GM21367 (cell line): ENCODE measurements at regions not wholly inside any gene's neighbourhood (a gene's known extent, or its start where the extent isn't known, plus 50 kb on each side); places are given as distances from the start of the nearest gene placed in this dataset.

Experiments used
- ATAC-seq: cut with Tn5 transposase; IDR thresholded peaks from one replicate; pipeline ENCODE4 v1.9.1; 2021; ENCODE audit not compliant: unreplicated experiment

DNA sequence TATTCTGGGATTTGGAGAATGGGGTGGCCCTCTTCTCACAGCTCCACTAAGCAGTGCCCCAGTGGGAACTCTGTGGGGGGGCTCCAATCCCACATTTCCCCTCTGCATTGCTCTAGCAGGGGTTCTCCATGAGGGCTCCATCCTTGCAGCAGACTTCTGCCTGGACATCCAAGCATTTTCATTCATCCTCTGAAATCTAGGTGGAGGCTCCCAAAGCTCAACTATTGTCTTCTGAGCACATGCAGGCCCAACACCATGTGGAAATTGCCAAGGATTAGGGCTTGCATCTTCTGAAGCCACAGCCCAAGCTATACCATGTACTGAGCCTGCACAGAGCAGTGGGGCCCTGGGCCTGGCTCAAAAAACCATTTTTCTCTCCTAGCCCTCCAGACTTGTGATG is 162.4 kb upstream of the CWC22 start:
- ATAC-seq = no peak

DNA sequence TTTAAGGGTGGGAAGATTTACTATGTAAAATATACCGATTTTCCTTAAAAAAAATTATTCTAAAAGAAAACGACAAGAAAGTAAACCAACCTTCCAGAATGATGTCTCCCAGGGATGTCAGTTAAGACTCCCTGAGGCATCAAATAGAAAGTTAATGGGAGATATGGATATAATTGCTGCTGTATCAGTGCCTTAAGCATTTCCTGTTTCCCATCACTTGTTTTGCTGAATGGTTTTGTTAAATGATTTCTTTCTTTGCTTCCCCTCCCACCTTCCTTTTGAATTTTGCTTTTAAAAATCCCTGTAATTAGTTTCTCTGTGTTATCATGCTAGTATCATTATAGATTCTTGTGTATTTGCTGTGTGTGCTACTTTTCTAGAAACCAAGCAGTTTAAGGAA is 154.3 kb upstream of the CWC22 start:
- ATAC-seq = no peak

DNA sequence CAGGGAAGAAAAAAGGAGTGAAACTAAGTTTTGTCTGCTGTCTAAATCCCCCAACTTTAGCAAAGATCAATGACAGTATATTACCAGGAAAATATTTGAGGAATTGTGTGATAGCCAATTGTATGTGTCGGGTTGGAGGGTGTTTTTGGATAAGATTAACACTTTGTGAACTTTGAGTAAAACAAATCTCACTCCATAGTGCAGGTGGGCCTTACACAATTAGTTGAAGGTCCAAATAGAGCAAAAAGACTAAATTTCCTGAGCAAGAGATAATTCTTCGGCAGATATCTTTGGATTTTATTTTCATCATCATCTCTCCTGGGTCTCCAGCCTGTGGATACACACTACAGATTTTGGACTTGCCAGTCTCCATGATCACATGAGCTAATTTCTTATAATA is 152.8 kb upstream of the CWC22 start:
- ATAC-seq = no peak

DNA sequence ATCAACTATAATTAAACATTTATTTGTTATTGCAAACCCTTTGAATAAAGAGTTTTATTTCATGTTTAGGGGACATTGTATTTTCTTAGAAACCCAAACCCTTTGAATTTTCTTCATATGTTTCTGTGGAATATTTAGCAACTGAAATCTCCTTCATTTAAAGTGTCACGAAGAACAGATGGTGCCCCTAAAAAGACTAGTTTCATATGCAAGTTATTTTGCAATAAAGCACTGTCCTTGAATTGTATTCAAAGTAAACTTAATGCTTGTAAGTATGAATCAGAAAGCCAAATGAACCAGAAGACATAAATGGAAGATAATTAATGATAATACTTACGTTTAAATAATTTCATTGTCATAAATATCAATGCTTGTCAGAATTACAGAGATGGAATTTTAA is 151.9 kb upstream of the CWC22 start:
- no peak for ATAC-seq

DNA sequence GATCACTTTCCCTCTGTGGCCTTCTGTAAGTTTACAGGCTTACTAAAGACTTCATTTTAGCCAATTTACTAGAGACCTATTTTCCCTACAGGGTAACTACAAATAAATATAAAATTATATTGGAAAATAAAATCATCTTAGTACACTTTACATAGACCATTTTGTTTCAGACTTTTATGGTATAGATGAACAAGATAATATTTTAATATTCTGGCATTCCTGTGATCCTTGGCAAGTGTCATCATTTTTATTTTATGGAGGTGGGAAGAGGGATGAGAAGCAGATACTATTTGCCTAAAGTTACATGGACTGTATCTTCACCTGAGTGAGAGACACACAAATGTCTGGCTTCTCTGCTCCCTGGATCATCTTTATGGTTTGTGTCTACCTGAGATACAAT is 149.6 kb upstream of the CWC22 start:
- no peak for ATAC-seq

- ATAC-seq = no peak
These were observed 143.5 kb upstream of the CWC22 start for GRCh38 chr2:180150606-180151005.

GRCh38 chr2:180146541-180146940 is 139.4 kb upstream of the CWC22 start:
- no peak for ATAC-seq

- ATAC-seq = no peak
These were observed 139.0 kb upstream of the CWC22 start for GRCh38 chr2:180146114-180146513.

DNA sequence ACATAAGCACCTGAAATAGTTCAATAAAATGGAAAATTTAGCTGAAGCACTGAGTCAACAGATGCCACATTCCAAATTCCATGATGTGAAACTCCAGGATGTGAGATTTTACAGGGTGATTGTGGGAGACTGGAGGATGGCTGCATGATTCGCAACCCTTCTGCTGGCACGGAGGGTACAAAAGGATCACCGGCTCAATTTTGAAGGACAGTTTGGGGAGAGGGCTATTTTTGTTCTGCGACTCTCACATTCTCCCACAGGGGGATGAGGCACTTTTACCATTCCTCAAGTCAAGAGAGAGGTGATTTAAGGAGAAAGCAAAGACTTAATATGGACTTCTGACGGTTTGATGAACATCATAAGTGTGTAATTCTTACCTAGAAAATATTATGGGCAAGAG is 138.1 kb upstream of the CWC22 start:
- no peak for ATAC-seq

GRCh38 chr2:180144338-180144813 is 137.3 kb upstream of the CWC22 start:
- no peak for ATAC-seq

DNA sequence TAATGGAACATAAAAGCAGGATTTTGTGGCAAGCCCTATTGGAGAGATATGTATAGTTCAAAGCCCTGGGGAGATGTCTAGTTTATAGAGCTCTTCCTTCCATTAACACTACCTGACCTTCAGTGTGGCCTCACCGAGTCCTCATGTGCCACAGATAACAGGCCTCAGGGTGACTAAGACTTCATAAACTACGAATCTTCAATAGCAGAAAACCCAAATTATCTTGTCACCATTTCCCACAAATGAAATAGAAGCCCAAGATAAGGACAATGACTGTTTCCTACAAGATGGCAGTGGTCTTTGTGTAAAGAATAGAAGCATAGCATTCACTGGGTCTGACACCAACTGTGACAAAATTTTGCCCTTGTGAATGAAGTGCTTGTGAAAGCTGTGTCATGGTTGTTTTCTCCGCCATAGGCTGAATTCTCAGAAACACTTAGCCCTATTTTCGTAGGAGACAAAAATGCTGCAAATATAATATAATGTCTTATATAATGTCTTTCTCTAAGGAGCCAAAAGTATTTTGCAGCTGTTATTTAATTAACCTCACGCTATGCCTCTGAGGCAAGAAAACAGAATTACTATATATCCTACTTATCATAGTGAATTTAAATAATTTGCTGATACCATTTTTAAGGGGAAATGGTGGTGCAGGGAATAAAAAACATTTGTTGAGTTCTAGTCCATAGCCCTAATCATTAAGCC is 136.7 kb upstream of the CWC22 start:
- ATAC-seq = no peak

DNA sequence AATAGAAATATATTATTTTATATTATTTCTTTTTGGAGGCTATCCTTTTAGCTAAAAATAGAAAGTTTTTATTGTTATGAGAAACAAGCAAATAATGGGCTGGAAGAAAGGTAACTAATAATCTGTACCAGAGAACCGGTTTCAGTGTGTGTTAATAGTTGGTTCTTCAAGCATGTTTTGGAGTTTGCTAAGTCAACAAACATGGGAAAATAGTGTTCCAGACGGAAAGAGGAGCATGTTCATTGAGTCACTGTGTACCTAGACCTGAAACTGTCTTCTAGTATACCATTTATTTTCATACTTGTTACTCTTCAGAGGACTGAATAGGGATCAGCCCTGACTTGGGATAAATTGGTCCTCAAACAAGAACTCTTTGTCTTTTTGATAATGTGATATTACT is 134.5 kb upstream of the CWC22 start:
- ATAC-seq = no peak

DNA sequence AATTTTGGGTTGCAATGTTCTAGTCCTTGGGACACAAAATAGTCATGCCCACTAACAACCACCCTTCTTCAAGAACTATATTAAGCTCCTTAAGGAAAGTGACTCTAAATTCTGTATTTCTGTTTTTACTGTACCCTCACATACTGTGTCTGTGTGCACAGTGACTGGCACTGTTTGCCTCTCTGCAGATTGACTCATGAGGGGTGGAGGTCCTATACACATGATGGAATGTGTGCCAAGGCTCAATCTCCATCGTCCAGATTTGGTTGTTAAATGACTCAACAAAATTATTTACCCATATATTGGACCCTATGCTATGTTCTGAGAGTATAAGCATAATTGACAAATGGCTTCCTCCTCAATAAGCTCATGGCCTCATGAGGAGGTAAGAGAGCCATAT is 126.6 kb upstream of the CWC22 start:
- ATAC-seq = no peak

DNA sequence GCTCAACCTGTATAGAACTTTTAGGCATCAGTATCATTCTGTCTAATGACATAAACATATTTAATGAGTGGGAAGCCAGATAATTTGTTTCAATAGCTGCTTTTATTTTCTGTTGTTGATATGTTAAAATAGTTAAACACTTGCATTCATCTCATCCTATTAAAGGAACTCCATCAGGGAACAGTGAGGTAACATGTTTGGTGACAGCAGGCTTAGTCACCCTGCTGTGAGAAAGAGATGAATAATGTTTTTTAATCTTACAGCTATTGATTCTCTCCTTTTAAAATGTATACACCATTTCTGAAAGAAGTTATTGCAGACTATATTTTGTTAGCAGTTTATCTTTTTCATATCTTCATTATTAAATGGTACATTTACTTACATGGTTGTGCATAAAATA is 123.3 kb upstream of the CWC22 start:
- ATAC-seq = no peak

DNA sequence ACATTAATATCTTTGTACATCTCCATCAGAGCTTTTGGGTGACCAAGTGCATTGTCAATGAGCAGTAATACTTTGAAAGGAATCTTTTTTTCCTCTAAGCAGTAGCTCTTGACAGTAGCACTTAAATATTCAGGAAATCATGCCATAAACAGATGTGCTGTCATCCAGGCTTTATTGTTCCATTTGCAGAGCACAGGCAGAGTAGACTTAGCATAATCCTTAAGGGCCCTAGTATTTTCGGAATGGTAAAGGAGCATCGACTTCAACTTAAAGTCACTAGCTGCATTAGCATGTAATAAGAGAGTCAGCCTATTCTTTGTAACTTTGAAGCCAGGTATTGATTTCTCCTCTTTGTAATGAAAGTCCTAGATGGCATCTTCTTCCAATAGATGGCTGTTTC is 121.8 kb upstream of the CWC22 start:
- ATAC-seq = no peak

GRCh38 chr2:180125245-180125962 is 118.3 kb upstream of the CWC22 start:
- ATAC-seq = peak; percentile 90

GRCh38 chr2:180124273-180125139 is 117.4 kb upstream of the CWC22 start:
- ATAC-seq = peak; percentile 62

DNA sequence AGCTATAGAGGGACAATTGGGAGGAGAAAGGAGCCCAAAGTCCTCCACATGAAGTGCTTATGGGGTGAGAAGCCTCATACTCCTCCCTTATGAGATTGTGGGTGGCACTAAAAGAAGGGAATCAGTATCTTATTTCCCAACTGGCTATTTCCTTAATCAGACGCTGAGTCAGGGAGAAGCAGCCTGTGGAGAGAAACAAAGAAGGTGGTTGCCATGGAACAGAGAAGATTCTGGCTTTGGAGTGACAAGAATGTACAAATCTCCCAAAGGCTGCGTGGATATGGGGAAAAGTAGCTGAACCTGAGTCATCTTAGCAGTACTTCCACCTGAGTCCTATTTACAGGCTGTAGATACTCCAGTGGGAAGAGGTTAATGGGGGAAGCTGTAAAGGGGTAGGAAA is 115.8 kb upstream of the CWC22 start:
- no peak for ATAC-seq

- no peak for ATAC-seq
These were observed 108.6 kb upstream of the CWC22 start for GRCh38 chr2:180115675-180116074.

DNA sequence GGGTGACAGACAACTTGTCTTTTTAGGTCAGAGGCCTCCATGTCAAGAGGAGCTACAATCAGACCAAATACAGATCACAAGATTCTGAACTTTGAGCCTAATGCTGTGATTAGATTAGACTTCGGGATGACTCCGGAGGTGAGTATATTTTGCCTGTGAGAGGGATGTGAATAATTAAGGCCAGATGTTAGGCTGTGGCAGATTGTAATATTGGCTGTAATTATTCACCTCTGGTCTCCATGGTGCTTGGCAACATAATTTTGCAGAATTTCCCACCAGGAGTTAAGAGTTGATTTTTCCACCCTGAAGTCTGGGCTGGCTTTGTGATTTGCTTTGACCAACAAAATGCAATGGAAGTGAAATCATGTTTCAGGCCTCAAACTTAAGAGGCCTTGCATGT is 108.2 kb upstream of the CWC22 start:
- ATAC-seq = no peak

DNA sequence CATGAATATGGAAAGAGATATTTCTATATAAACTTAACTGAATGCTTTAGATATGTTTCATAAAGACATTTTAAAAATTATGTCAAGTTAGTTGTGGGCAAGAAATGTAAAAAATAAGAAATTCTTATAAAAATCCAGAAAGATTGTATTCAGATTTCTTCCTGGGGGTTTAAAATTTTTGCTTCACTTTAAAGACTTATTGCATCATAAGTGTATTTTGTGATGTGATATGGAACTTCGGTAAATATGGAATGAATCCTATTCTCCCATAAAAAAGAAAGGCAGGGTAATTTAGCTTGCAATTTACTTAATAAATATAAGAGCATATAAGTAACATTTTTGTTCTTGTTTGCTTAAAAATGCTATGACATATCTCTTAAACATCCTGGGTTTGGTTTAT is 104.8 kb upstream of the CWC22 start:
- ATAC-seq = no peak

DNA sequence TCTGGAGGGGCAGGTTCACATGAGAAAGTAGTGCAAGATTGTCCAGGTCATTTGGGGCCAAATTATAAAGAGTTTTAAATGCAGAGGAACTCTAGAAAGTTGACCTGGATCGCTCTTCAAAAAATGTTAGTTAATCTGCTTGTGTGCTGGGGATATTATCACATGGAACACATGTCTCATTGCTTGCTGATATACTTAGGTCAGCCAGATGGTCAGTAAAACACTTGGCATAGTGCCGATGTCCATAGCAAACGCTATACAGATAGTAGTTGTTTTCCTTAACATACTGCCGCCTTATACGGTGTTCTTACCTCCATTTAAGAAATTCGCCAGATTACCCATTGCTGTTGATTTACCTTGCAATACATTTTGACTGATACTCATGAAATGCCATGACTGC is 103.4 kb upstream of the CWC22 start:
- ATAC-seq = no peak
